HG02642 (cell line): ENCODE measurements at regions not wholly inside any gene's neighbourhood (a gene's known extent, or its start where the extent isn't known, plus 50 kb on each side); places are given as distances from the start of the nearest gene placed in this dataset.

Experiments used
- ATAC-seq: cut with Tn5 transposase; IDR thresholded peaks from one replicate; pipeline ENCODE4 v1.9.1; 2021; ENCODE audit warnings: mild to moderate bottlenecking; ENCODE audit not compliant: unreplicated experiment, poor library complexity

DNA sequence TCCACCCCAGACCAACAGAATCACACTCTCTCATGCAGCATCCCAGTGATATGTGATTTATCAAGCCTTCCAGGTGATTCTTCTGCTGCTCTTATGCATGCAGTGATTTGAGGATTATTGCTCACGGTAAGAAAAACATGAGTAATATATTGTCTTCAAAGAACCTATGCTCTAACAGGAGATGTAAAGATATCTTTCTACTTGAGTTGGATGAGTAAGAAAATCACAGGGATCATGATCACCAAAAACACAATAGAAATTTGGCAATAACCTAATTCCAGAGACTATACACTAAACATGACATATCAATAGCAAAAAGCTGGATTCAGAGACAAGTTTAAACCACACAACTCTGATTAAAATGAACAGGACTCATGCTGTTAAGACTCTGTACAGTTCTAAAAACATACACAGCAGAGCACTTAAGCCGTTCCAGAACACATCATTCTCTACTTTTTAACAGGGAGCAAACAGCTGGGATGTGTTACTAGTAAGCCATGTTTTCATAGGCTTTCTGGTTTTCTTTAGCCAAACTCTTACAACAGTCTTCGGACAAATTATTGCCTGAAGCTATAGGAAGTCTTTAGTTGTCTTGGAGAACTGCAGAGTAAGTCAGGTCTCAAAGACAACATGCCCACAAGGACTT is 568.6 kb downstream of the HAO1 start:
- no peak for ATAC-seq

- no peak for ATAC-seq
These were observed 564.4 kb downstream of the HAO1 start for GRCh38 chr20:7375905-7376304.

GRCh38 chr20:7378864-7379605 is 561.2 kb downstream of the HAO1 start:
- ATAC-seq: no peak

- ATAC-seq: no peak
These were observed 560.5 kb downstream of the HAO1 start for GRCh38 chr20:7379621-7380220.

DNA sequence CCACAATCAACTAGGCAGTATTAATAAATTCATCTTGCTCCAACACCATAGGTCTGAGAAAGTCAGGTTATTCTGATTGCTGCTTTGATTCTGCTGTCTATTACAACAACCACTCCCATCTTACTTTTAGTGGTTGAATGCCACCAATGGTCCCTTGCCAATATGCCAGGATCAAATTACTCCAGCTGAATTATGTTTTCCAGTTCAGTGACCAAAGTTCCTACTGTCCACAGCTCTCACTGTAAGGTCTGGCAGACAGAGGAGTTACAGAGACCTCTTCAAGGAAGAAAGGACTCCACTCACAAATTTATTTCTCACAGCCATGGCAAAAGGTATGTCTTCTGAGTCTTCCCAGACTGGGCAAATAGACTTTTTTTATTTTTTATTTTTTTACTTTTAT is 557.0 kb downstream of the HAO1 start:
- ATAC-seq: no peak

DNA sequence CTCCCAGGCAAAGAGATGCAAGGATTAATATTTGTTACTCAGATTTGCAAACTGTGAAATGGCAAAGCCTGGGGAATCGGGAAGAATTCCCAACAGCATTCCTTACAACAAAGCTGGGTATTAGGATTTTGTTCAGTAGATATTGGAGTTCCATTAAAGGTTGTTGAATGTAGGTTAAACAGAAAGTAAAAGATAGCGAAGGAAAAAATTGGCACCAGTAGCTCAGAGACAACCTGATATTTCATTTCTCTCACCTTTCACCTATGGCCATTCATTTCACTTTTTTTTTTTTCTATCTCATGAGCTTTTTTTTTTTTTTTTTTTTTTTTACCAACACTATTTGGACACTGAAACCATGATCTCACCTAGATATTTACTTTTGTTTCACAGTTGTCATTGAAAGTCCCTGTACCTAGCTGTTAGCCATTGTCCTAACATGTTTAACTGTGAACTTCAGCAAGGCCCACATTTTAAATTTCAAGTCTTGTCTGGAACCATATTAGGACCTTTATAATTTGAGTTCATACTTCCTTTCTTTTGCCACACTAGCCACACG is 552.5 kb downstream of the HAO1 start:
- ATAC-seq: no peak

DNA sequence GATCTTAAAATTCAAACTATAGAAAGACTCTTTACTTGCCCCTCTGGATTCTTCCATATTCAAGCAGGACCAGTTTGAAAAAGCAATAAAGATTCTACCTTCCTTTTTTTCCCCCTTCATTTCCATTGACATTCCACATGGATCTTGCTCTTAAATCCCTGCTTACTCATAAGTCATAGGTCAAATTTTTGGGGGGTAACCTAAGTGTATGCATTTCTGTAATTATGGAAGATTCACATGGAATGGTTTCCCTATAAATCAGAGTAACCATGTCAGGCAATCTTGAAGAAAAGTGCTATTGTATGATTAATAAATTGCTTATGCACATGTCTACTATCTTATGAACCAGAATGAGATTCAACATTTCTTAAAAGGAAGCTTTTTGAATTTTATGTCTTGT is 551.0 kb downstream of the HAO1 start:
- ATAC-seq: no peak

- ATAC-seq: no peak
These were observed 547.6 kb downstream of the HAO1 start for GRCh38 chr20:7392542-7393206.

- ATAC-seq: no peak
These were observed 541.1 kb downstream of the HAO1 start for GRCh38 chr20:7399114-7399513.

DNA sequence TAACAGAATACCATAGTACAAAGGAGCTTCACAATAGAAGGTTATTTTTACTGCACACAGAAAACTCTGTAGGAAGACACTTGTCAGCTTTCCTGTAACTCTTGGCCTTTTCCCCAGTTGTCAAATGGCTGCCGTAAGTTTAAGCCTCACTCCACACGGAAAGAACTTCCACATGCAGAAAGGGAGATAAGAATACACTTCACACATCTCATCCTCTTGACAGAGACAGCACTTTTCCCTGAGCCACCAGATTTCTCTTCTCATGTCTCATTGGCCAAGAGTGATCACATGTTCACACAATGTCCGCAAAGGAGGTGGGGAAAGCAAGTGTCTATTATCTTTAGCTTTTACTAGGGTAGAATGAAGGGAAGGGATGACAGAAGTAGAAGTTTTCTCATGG is 540.7 kb downstream of the HAO1 start:
- no peak for ATAC-seq

GRCh38 chr20:7406671-7407070 is 533.6 kb downstream of the HAO1 start:
- no peak for ATAC-seq

- no peak for ATAC-seq
These were observed 530.1 kb downstream of the HAO1 start for GRCh38 chr20:7410150-7410549.

DNA sequence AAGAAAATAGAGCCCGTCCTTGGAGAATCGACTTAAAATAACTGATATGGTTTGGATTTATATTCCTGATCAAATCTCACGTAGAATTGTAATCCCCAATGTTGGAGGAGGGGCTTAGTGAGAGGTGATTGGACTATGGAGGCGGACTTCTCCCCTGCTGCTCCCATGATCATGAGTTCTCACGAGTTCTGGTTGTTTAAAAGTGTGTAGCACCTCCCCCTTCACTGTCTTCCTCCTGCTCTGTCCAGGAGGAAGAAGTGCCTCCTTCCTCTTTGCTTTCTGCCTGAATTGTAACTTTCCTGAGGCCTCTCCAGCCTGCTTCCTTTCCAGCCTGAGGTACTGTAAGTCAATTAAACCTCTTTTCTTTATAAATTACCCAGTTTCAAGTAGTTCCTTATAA is 529.2 kb downstream of the HAO1 start:
- no peak for ATAC-seq

- ATAC-seq: no peak
These were observed 524.8 kb downstream of the HAO1 start for GRCh38 chr20:7415427-7415826.

GRCh38 chr20:7416382-7416781 is 523.9 kb downstream of the HAO1 start:
- ATAC-seq: no peak

DNA sequence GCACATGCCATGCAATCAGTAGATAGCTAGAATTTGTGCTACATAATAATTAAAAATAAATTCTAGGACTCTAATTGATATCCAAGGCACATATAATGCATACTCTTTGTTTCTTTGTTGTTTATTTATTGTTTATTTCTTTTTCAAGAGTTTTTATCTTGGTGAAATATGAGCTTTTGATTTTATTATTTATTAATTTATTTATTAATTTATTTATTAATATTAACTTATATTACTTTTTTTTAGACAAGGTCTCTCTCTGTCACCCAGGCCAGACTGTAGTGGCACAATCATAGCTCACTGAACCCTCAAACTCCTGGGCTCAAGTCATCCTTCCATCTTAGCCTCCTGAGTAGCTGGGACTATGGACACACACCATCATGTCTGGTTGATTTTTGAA is 519.9 kb downstream of the HAO1 start:
- no peak for ATAC-seq

DNA sequence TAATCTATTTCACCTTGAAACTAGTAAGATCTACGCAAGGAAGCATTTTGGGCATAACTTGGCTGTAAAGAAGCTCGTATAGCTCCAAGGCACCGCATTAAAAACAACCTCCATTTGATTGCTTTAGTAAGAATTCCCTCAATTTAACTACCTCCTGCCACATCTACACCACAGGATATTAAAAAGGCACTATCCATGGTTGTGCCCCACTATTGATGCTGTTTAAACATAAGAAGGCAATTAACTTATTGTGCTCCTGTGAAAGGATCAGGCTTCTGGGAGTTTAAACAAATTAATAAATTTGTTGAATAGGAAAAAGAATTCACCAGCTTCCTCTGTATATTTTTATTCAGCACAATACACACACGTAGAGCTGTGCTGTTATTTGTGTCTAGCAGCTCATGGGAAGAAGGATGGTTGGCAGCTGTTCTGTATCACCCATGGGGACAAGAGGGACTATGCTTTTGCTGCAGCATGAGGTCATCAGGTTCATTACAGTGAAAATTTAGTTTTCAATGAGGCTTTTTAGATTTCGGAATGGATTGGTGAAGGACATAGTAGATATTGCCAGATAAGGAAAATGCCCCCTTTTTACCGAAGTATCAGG is 513.3 kb downstream of the HAO1 start:
- ATAC-seq: no peak

DNA sequence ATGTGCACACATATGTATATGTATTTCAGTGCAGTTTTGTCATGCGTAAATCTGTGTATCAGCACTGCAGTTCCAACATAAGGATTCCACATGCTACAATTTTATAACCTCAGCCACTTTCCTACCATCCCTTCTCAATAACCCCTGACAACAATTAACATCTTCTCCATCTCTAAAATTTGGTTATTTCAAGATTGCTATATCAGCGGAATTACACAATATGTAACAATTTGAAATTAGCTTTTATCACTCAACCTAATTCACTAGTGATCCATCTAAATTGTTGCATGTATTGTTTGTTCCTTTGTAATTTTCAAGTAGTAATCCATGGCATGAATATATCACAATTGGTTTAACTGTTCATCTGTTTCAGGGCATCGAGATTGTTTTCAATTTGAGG is 511.3 kb downstream of the HAO1 start:
- no peak for ATAC-seq

DNA sequence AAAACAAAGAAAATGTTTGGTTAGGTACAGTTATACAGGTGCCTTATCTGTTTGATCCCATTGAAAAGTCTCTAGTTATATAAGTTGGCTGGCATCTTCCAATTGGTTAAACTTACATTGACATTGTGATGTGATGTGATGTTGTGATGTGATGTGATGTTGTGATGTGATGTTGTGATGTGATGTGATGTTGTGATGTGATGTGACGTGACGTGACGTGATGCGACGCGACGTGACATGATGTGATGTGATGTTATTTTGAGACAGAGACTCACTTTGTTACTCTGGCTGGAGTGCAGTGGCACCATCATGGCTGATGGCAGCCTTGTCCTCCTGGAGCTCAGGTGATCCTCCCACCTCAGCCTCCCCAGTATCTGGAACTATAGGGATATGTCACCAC is 507.6 kb downstream of the HAO1 start:
- no peak for ATAC-seq

DNA sequence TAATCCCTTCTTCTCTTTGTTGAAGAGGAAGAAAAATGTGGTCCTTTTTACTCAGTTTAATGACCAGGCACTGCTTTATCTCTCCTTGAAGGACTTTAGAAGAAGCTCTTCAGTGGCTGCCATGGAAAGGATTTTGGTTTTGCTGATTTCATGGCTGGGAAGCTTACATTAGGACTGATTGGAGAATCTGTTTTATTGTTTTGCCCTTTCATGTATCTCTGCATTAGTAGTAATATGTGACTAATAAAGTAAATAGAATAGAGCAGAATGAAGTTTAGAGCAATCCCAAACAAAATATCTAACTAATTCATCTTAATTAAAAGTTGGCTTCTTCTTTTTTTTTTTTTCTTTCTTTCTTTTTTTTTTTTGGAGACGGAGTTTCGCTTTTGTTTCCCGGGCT is 502.9 kb downstream of the HAO1 start:
- ATAC-seq: no peak

DNA sequence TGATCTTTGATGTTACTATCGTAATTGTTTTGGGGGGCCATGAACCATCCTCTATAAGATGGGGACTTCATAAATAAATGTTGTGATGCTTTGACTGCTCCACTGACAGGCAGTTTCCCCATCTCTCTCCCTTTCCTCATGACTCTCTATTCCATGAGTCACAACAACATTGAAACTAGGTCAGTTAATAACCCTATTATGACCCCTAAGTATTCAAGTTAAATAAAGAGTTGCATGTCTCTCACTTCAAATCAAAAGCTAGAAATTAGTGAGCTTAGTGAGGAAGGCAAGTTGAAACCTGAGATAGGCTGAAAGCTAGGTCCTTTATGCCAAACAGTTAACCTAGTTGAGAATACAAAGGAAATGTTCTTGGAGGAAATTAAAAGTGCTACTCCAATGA is 491.0 kb downstream of the HAO1 start:
- ATAC-seq: no peak
